GM12874 (cell line): ENCODE measurements at regions not wholly inside any gene's neighbourhood (a gene's known extent, or its start where the extent isn't known, plus 50 kb on each side); places are given as distances from the start of the nearest gene placed in this dataset.

ENCODE experiments used
- TF ChIP-seq, protein P1 (sequence below): IDR thresholded peaks from 2 replicates; pipeline ENCODE4 v1.5.1; 2011; ENCODE audit warnings: low read depth, mild to moderate bottlenecking, control low read depth, low read length, moderate library complexity; ENCODE audit not compliant: insufficient read depth

GRCh38 chr9:16206518-16206917 is 653.7 kb downstream of the CCDC171 start:
- TF ChIP-seq, protein P1, sequence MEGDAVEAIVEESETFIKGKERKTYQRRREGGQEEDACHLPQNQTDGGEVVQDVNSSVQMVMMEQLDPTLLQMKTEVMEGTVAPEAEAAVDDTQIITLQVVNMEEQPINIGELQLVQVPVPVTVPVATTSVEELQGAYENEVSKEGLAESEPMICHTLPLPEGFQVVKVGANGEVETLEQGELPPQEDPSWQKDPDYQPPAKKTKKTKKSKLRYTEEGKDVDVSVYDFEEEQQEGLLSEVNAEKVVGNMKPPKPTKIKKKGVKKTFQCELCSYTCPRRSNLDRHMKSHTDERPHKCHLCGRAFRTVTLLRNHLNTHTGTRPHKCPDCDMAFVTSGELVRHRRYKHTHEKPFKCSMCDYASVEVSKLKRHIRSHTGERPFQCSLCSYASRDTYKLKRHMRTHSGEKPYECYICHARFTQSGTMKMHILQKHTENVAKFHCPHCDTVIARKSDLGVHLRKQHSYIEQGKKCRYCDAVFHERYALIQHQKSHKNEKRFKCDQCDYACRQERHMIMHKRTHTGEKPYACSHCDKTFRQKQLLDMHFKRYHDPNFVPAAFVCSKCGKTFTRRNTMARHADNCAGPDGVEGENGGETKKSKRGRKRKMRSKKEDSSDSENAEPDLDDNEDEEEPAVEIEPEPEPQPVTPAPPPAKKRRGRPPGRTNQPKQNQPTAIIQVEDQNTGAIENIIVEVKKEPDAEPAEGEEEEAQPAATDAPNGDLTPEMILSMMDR = no peak

GRCh38 chr9:16207161-16207560 is 654.3 kb downstream of the CCDC171 start:
- TF ChIP-seq, protein P1 = no peak

DNA sequence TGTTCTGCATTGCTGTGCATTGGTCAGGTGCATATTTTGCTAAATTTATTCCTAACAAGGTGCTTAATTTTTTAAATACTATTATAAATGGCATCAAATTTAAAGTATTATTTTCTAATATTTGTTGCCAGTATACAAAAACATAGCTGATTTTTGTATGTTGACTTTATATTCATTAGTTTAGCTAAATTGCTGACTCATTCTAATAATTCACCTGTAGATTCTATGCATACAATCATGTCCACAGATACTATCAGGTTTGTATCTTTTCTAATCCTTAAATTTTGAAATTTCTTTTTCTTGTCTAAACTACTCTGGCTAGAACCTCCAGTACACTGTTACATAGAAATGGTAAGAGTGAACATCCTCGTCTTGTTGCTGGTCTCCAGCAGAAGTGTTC is 657.6 kb downstream of the CCDC171 start:
- TF ChIP-seq, protein P1 = no peak

GRCh38 chr9:16211946-16212345 is 658.5 kb downstream of the BNC2 start:
- TF ChIP-seq, protein P1 = no peak

DNA sequence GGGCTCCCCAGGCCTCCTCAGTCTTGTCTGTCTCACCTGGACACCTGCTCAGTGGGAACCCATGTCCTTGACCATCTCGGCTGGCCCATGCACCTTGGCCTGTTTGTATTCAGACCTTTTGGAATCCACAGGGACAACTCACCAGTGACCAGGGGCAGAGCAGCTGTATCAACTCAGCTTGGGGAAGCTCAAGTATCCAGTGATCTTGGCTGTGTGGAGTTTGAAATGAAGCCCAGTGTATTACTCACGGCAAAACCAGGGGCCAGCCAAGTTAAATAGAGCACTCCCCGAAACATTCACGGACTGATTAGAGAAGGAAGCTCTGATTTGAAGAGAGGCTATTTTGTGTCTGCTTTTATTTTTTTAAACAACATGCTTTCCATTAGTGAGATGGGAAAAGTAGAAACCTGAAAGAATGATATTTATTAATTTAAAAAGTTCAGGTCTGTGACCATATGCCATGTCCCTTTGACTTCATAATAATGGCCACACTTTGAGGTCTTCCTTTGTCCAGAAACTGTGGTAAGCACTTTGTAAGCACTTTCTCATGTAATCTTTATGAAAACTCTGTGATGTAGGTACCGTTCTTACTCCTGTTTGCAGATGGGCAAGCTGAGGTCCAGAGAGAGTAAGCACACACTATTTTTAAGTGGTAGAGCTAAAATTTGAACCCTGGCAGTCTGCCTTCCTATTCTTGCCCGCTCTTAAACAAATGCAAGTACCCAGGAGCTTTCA is 656.5 kb downstream of the BNC2 start:
- TF ChIP-seq, protein P1 = no peak

DNA sequence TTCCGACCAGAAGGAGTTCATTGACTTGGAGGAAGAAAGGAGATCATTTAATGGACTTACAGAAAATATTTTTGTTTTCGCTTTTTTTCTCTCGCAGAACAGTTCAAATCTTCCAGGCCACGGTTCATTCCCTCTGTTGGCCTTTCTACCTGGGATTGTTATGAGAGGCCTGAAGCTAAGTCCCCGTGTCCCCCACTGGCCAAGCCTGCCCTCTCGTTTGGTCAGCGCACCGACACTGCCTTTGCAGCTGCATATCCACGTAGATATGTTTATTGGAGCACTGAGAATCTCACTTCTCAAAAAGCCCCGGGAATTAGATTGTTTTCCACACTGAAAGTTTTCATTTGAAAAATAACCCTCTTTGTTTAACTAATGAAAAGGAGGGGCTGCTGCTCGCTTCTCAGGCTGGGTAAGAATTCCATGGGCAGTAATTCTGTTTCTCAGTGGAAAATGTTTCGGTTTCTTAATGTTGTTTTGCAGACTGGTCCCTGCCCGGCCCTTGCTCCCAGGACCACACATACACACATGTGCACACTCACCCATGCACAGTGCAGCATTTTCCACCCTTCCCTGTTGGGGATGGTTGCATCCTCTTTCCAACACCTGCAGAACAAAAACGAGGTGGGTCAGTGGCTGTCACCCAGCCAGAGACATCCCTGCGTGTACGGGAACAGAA is 655.7 kb downstream of the BNC2 start:
- TF ChIP-seq, protein P1 = no peak

DNA sequence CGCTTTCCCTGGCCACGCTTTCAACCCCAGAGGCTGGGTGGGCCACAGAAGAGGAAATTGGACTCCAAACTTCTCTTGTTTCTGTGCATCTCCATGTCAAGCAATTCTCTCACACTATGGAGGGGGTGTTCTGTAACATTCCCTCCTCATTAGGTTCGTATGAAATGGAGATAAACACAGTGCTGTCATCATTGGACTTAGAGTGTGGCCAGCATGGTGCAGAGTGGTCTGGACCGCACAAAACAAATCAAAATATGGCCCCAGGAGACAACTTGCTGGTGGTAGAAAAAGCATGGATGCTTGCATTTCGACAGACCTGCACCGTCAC is 655.2 kb downstream of the BNC2 start:
- TF ChIP-seq, protein P1 = no peak
